H1 (cell line): ENCODE measurements at regions not wholly inside any gene's neighbourhood (a gene's known extent, or its start where the extent isn't known, plus 50 kb on each side); places are given as distances from the start of the nearest gene placed in this dataset.

ENCODE experiments used
- CTCF ChIA-PET: fragments of 300-600 bp; sonication (Branson Sonifier 250); formaldehyde crosslinking; loops from one replicate; lab custom pipeline; 2021; ENCODE audit not compliant: partially characterized antibody; lab: Charles Lee
- POLR2A ChIA-PET: fragments of 300-600 bp; sonication (Branson Sonifier 250); formaldehyde crosslinking; loops from one replicate; lab custom pipeline; 2021; ENCODE audit warnings: inconsistent platforms; ENCODE audit not compliant: partially characterized antibody; lab: Charles Lee
- DNase-seq, 2 experiments: peaks; one replicate each; pipeline versions ENCODE4 v3.0.0 to v3.0.0-alpha.2; 2010 to 2022; ENCODE audit warnings: low spot score in 2 of 2, low read depth in 1 of 2, mixed read lengths in 1 of 2
- FAIRE-seq: peaks from 2 replicates; lab custom pipeline; 2011; peaks lifted over from hg19 to GRCh38; lab: Jason Lieb, UNC
- H2AFZ ChIP-seq: 2 replicates; pipeline ENCODE4 v1.8.1; 2012; ENCODE audit warnings: low read length, inconsistent platforms
- H2AK5ac ChIP-seq: 2 replicates; pipeline ENCODE4 v1.6.1; 2013; ENCODE audit warnings: low read depth, low read length
- H2BK120ac ChIP-seq: replicated peaks from 2 replicates; pipeline ENCODE3; 2013; ENCODE audit warnings: low read depth, low read length, inconsistent platforms
- H2BK12ac ChIP-seq: 2 replicates; pipeline ENCODE4 v1.6.1; 2013; ENCODE audit warnings: low read depth, low read length
- H2BK15ac ChIP-seq: 2 replicates; pipeline ENCODE4 v1.6.1; 2013; ENCODE audit warnings: low read length
- H2BK20ac ChIP-seq: 2 replicates; pipeline ENCODE4 v1.6.1; 2013; ENCODE audit warnings: low read length
- H2BK5ac ChIP-seq: 2 replicates; pipeline ENCODE4 v1.6.1; 2013; ENCODE audit warnings: low read depth, low read length
- H3K14ac ChIP-seq: 2 replicates; pipeline ENCODE4 v1.6.1; 2013; ENCODE audit warnings: inconsistent platforms; ENCODE audit not compliant: insufficient read length
- H3K18ac ChIP-seq: 2 replicates; pipeline ENCODE4 v1.6.1; 2013; ENCODE audit warnings: low read length; ENCODE audit errors: extremely low read depth
- H3K23ac ChIP-seq: 2 replicates; pipeline ENCODE4 v1.6.1; 2013; ENCODE audit warnings: inconsistent platforms; ENCODE audit not compliant: insufficient read length
- H3K23me2 ChIP-seq: 2 replicates; pipeline ENCODE4 v1.6.1; 2013; ENCODE audit warnings: low read depth, low read length
- H3K27ac ChIP-seq: 2 replicates; pipeline ENCODE4 v1.6.1; 2011; ENCODE audit warnings: low read depth, low read length, inconsistent platforms
- H3K27me3 ChIP-seq, 4 experiments: replicated peaks in 1 of 4; 1 replicate in 1 of 4; 2 replicates in 3 of 4; pipeline versions ENCODE4 v1.6.1 to v1.8.1; 2011 to 2013; ENCODE audit warnings: low read length in 3 of 4, mild to moderate bottlenecking in 3 of 4, inconsistent platforms in 2 of 4, mixed read lengths in 2 of 4, moderate library complexity in 1 of 4; ENCODE audit not compliant: control insufficient read depth in 3 of 4, insufficient read depth in 3 of 4; ENCODE audit errors: extremely low read depth in 1 of 4
- H3K36me3 ChIP-seq, 4 experiments: 2 replicates each; pipeline versions ENCODE4 v1.6.1 to v1.8.1; 2011 to 2013; ENCODE audit warnings: mild to moderate bottlenecking in 4 of 4, low read length in 3 of 4, moderate library complexity in 2 of 4, control low read depth in 1 of 4, inconsistent platforms in 1 of 4; ENCODE audit not compliant: insufficient read depth in 4 of 4, control insufficient read depth in 2 of 4
- H3K4ac ChIP-seq: replicated peaks from 2 replicates; pipeline ENCODE3; 2013; ENCODE audit warnings: low read length, low read depth, mixed read lengths, inconsistent platforms; ENCODE audit not compliant: insufficient read length
- H3K4me1 ChIP-seq, 4 experiments: replicated peaks in 1 of 4; 1 replicate in 1 of 4; 2 replicates in 3 of 4; pipeline versions ENCODE4 v1.6.1 to v1.8.1; 2011 to 2013; ENCODE audit warnings: low read length in 3 of 4, inconsistent platforms in 2 of 4, mixed read lengths in 1 of 4; ENCODE audit not compliant: insufficient read depth in 4 of 4, control insufficient read depth in 3 of 4
- H3K4me2 ChIP-seq, 2 experiments: 2 replicates each; pipeline versions ENCODE4 v1.6.1 to v1.8.1; 2011 to 2013; ENCODE audit warnings: low read depth in 2 of 2, low read length in 2 of 2, control low read depth in 1 of 2, inconsistent platforms in 1 of 2, mild to moderate bottlenecking in 1 of 2; ENCODE audit not compliant: insufficient read depth in 1 of 2
- H3K4me3 ChIP-seq, 4 experiments: fragments of 200-600, 300-600 bp in 1 of 4; sonication (generic), shearing (Covaris generic), sonication (Bioruptor Twin) in 1 of 4; 2 replicates each; pipeline versions ENCODE4 v1.5.1 to v1.8.1; 2011 to 2016; ENCODE audit warnings: low read length in 4 of 4, low read depth in 3 of 4, control low read depth in 2 of 4, inconsistent platforms in 2 of 4, mild to moderate bottlenecking in 2 of 4, mixed read lengths in 1 of 4, moderate library complexity in 1 of 4; ENCODE audit not compliant: insufficient read depth in 2 of 4; ENCODE audit errors: extremely low read depth in 1 of 4
- H3K56ac ChIP-seq: replicated peaks from 2 replicates; pipeline ENCODE3; 2013; ENCODE audit warnings: low read depth, mild to moderate bottlenecking, mixed read lengths, low read length, inconsistent platforms; ENCODE audit not compliant: insufficient read length
- H3K79me1 ChIP-seq: 2 replicates; pipeline ENCODE4 v1.6.1; 2013; ENCODE audit warnings: low read depth, low read length, control low read depth
- H3K79me2 ChIP-seq, 2 experiments: 2 replicates each; pipeline versions ENCODE4 v1.6.1 to v1.8.1; 2012 to 2013; ENCODE audit warnings: low read length in 2 of 2, mild to moderate bottlenecking in 2 of 2, inconsistent platforms in 1 of 2; ENCODE audit not compliant: insufficient read depth in 2 of 2, control insufficient read depth in 1 of 2
- H3K9ac ChIP-seq, 4 experiments: replicated peaks in 1 of 4; 1 replicate in 1 of 4; 2 replicates in 3 of 4; pipeline versions ENCODE4 v1.6.1 to v1.8.1; 2011 to 2013; ENCODE audit warnings: low read depth in 3 of 4, low read length in 3 of 4, control low read depth in 2 of 4, mild to moderate bottlenecking in 2 of 4, moderate library complexity in 2 of 4, inconsistent platforms in 1 of 4; ENCODE audit errors: extremely low read depth in 1 of 4
- H3K9me3 ChIP-seq, 2 experiments: 2 replicates each; pipeline versions ENCODE4 v1.6.1 to v1.8.1; 2012 to 2013; ENCODE audit warnings: mild to moderate bottlenecking in 2 of 2, moderate library complexity in 2 of 2, control low read depth in 1 of 2, inconsistent platforms in 1 of 2, low read depth in 1 of 2, low read length in 1 of 2, mixed read lengths in 1 of 2; ENCODE audit not compliant: insufficient read depth in 2 of 2
- H4K20me1 ChIP-seq, 2 experiments: replicated peaks in 1 of 2; 2 replicates each; pipeline versions ENCODE3 to v1.8.1; 2011 to 2013; ENCODE audit warnings: inconsistent platforms in 2 of 2, low read length in 2 of 2, mild to moderate bottlenecking in 1 of 2; ENCODE audit not compliant: insufficient read depth in 2 of 2, control insufficient read depth in 1 of 2
- H4K5ac ChIP-seq: 2 replicates; pipeline ENCODE4 v1.6.1; 2013; ENCODE audit warnings: low read length, low read depth, mixed read lengths, inconsistent platforms; ENCODE audit not compliant: insufficient read length
- H4K8ac ChIP-seq: 2 replicates; pipeline ENCODE4 v1.8.0; 2013; ENCODE audit warnings: mild to moderate bottlenecking, moderate library complexity, low read length, inconsistent platforms; ENCODE audit not compliant: insufficient read depth; ENCODE audit errors: extremely low read depth
- H4K91ac ChIP-seq: replicated peaks from 2 replicates; pipeline ENCODE3; 2013; ENCODE audit warnings: low read length, mixed read lengths, inconsistent platforms; ENCODE audit not compliant: insufficient read length
- BACH1 ChIP-seq: IDR thresholded peaks from 2 replicates; pipeline ENCODE4 v1.6.1; 2012; ENCODE audit warnings: low read length, improper control_type of control experiment
- MAFK ChIP-seq: IDR thresholded peaks from 2 replicates; pipeline ENCODE4 v1.6.1; 2012; ENCODE audit warnings: low read depth, mild to moderate bottlenecking, improper control_type of control experiment, low read length
- WGBS, 2 experiments: shearing (Covaris generic) in 1 of 2; methylation state at CpG; one replicate each; pipeline versions ENCODE4 v1.1.6 to v1.1.7; 2013 to 2015; ENCODE audit warnings: low lambda C conversion rate in 2 of 2, mixed read lengths in 2 of 2, inconsistent platforms in 1 of 2, low coverage in 1 of 2, missing lambda C conversion rate in 1 of 2; ENCODE audit not compliant: insufficient replicate concordance in 2 of 2, insufficient coverage in 1 of 2, insufficient read length in 1 of 2; ENCODE audit errors: extremely low coverage in 1 of 2, missing lambda C conversion rate in 1 of 2; 5-methylcytosine and 5-hydroxymethylcytosine counted together

GRCh38 chr12:113537751-113538087 is 66.0 kb upstream of the LHX5 start:
- Histone ChIP-seq H4K20me1 (no peaks in the 10 kb centered on the region), H3K79me2 (no peaks in the 10 kb centered on the region), H3K9ac (no peak overlapping the region), H4K91ac (no peak overlapping the region), H2BK12ac (no peak overlapping the region), H2BK20ac (no peak overlapping the region), H3K79me1 (no peaks in the 10 kb centered on the region), H3K27ac (no peak overlapping the region), H3K56ac (no peak overlapping the region), H3K4me2 (no peak overlapping the region), H3K9me3 (peaks cover 0 to 4% of the 10 kb centered on the region in 2 experiments; a peak in 2 of 4 replicates), H2AFZ (no peak overlapping the region), H3K36me3 (no peaks in the 10 kb centered on the region), H3K14ac (no peak overlapping the region), H2BK120ac (no peak overlapping the region), H3K18ac (no peak overlapping the region), H3K23me2 (no peaks in the 10 kb centered on the region), H3K27me3 (peaks cover 0 to 2% (median 0%) of the 10 kb centered on the region in 4 experiments; a peak in 2 of 7 replicates), H2AK5ac (no peak overlapping the region), H3K23ac (no peak overlapping the region), H3K4me3 (no peak overlapping the region), H2BK5ac (no peak overlapping the region), H3K4ac (no peak overlapping the region), H4K5ac (no peak overlapping the region), H4K8ac (no peak overlapping the region), H3K4me1 (peaks cover 0 to 3% (median 0%) of the 10 kb centered on the region in 4 experiments; a peak in 1 of 7 replicates), H2BK15ac (0 out of 2 replicates have a peak overlapping the region, but pooled peaks have one; percentile 48)
- CTCF ChIA-PET, result interaction anchor here (0.6 to 2.5 kb wide), 8 partner anchors 10 to 102 kb away, joined by 3 to 9 read pairs (median 3); no protein-coding TSS in a partner anchor
- 74% methylated on average over 6 of the region's 6 CpGs; no CpG with 5 or more reads in 1 of the 2 experiments for WGBS, 2 experiments
- DNase-seq (no peak), FAIRE-seq (no peak)
- TF ChIP-seq BACH1 (peak; percentile 32; the same call in 1 of the 2 replicates), MAFK (no peak)
- POLR2A ChIA-PET, result interaction anchor here (1.1 kb wide), 1 partner anchor 13 kb away, joined by 3 read pairs; no protein-coding TSS in a partner anchor
